Endodermal cell (in vitro differentiated cells): ENCODE measurements at regions not wholly inside any gene's neighbourhood (a gene's known extent, or its start where the extent isn't known, plus 50 kb on each side); places are given as distances from the start of the nearest gene placed in this dataset.

Source experiments
- DNase-seq: peaks from one replicate; pipeline ENCODE4 v3.0.0-alpha.2; 2017
- H3K27ac ChIP-seq: 2 replicates; pipeline ENCODE4 v1.5.1; 2013; ENCODE audit warnings: mild to moderate bottlenecking, low read depth, low read length, moderate library complexity
- H3K27me3 ChIP-seq: 2 replicates; pipeline ENCODE4 v1.6.1; 2013; ENCODE audit warnings: mild to moderate bottlenecking, low read length, moderate library complexity; ENCODE audit not compliant: insufficient read depth, control insufficient read depth, poor library complexity, severe bottlenecking
- H3K36me3 ChIP-seq: 2 replicates; pipeline ENCODE4 v1.7.0; 2013; ENCODE audit warnings: mild to moderate bottlenecking, low read length, moderate library complexity; ENCODE audit not compliant: control insufficient read depth, insufficient read depth
- H3K4me1 ChIP-seq: one replicate; pipeline ENCODE4 v1.7.0; 2013; ENCODE audit warnings: low read length; ENCODE audit not compliant: control insufficient read depth, insufficient read depth
- H3K4me3 ChIP-seq: 2 replicates; pipeline ENCODE4 v1.5.1; 2013; ENCODE audit warnings: mild to moderate bottlenecking, low read length, moderate library complexity
- H3K9ac ChIP-seq: 2 replicates; pipeline ENCODE4 v1.6.1; 2013; ENCODE audit warnings: mild to moderate bottlenecking, low read length, moderate library complexity; ENCODE audit not compliant: poor library complexity, severe bottlenecking; ENCODE audit errors: extremely low read depth
- H3K9me3 ChIP-seq: 2 replicates; pipeline ENCODE4 v1.6.1; 2013; ENCODE audit warnings: mild to moderate bottlenecking, low read length, moderate library complexity; ENCODE audit not compliant: control insufficient read depth
- H3K27ac Mint-ChIP-seq: 2 replicates; pipeline ENCODE4 v1.8.0; 2020; ENCODE audit warnings: mixed read lengths
- H3K27me3 Mint-ChIP-seq: 2 replicates; pipeline ENCODE4 v1.8.0; 2021; ENCODE audit warnings: mild to moderate bottlenecking, mixed read lengths; ENCODE audit not compliant: insufficient read depth
- H3K36me3 Mint-ChIP-seq: 2 replicates; pipeline ENCODE4 v1.8.0; 2020; ENCODE audit warnings: low read depth, mixed read lengths
- H3K4me1 Mint-ChIP-seq: 2 replicates; pipeline ENCODE4 v1.8.0; 2020; ENCODE audit warnings: mixed read lengths
- H3K4me3 Mint-ChIP-seq: 2 replicates; pipeline ENCODE4 v1.8.0; 2020; ENCODE audit warnings: mild to moderate bottlenecking, moderate library complexity, mixed read lengths
- H3K9me3 Mint-ChIP-seq: 2 replicates; pipeline ENCODE4 v1.8.0; 2020; ENCODE audit warnings: mild to moderate bottlenecking, mixed read lengths
- WGBS, 2 experiments: methylation state at CpG; one replicate each; pipeline versions ENCODE4 v1.1.5 to v1.1.7; 2013; ENCODE audit warnings: missing lambda C conversion rate in 2 of 2, mixed read lengths in 1 of 2; ENCODE audit not compliant: insufficient coverage in 1 of 2, insufficient read length in 1 of 2; 5-methylcytosine and 5-hydroxymethylcytosine counted together
- TF ChIP-seq, protein P1 (sequence below): fragments of 200-600 bp; sonication (generic); conservative IDR thresholded peaks from 2 replicates; pipeline ENCODE4 v1.5.0; 2021; ENCODE audit warnings: antibody characterized with exemption, mild to moderate bottlenecking

DNA sequence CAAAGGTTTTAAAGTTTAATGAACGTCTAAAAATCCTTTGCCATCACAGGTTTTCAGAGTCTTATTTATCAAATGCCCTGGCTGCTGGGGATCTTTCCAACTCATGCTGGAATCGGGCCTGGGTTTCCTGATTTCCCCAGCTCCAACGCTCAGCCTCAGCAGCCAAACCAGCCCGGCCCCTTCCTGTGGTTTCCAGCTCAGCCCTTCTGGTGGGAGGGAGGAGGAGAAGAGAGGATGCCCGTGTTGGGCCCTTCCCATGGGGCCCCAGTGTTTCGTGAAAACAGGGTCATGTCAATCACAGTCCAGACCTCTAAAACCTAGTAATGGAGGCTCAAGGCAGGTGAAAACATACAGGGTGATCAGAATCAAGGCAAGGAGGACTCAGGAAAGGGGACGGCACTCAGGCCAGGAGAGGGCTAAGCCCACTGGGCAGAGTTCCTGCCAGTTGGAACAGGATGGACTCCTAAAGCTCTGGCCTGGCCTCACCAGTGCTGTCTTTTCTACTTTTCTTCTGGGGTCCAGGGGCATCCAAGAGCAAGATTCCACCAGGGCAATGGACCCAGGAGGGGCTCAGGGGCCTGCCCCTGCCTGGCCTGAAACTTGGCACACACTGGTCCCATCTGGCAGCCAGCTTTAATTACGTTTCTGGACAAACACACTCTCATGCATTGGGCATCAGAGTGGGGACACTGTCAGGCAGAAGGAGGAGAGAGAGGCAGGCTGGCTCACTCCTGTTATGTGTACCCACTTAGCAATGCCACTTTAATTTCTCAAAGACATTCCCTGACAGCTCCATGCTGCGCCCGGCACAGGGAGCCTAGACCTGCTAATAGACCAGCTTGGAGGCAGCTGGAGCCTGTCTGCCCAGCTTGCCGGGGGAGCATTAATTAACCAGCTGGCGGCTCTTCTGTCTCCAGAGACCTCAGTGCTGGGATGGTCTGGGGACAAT, 194.6 kb downstream of the FAM43A start:
- no peak overlapping the region for H3K4me3 ChIP-seq
- TF ChIP-seq, protein P1, sequence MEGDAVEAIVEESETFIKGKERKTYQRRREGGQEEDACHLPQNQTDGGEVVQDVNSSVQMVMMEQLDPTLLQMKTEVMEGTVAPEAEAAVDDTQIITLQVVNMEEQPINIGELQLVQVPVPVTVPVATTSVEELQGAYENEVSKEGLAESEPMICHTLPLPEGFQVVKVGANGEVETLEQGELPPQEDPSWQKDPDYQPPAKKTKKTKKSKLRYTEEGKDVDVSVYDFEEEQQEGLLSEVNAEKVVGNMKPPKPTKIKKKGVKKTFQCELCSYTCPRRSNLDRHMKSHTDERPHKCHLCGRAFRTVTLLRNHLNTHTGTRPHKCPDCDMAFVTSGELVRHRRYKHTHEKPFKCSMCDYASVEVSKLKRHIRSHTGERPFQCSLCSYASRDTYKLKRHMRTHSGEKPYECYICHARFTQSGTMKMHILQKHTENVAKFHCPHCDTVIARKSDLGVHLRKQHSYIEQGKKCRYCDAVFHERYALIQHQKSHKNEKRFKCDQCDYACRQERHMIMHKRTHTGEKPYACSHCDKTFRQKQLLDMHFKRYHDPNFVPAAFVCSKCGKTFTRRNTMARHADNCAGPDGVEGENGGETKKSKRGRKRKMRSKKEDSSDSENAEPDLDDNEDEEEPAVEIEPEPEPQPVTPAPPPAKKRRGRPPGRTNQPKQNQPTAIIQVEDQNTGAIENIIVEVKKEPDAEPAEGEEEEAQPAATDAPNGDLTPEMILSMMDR = no peak
- peaks cover 16% of the 10 kb centered on the region for H3K9me3 ChIP-seq
- no peak overlapping the region for H3K9ac ChIP-seq
- no peaks in the 10 kb centered on the region for H3K27me3 ChIP-seq
- WGBS, 2 experiments = 88 to 90% methylated on average over 9 to 12 of the region's 12 CpGs
- H3K36me3 ChIP-seq = no peaks in the 10 kb centered on the region
- Mint-ChIP-seq H3K9me3 (peaks cover 20% of the 10 kb centered on the region), H3K4me1 (no peaks in the 10 kb centered on the region), H3K4me3 (no peak overlapping the region), H3K27me3 (peaks cover 4% of the 10 kb centered on the region), H3K27ac (no peak overlapping the region), H3K36me3 (no peaks in the 10 kb centered on the region)
- peak; percentile 38 for DNase-seq
- H3K4me1 ChIP-seq = no peaks in the 10 kb centered on the region
- no peak overlapping the region for H3K27ac ChIP-seq

GRCh38 chr3:194880940-194881925, 195.6 kb downstream of the FAM43A start:
- H3K27me3 Mint-ChIP-seq = peaks cover 4% of the 10 kb centered on the region
- peak; percentile 11 for DNase-seq
- Histone ChIP-seq H3K4me1 (no peaks in the 10 kb centered on the region), H3K27me3 (no peaks in the 10 kb centered on the region), H3K36me3 (no peaks in the 10 kb centered on the region), H3K4me3 (no peak overlapping the region), H3K9ac (no peak overlapping the region), H3K27ac (peak overlapping the region; percentile 49), H3K9me3 (peaks cover 16% of the 10 kb centered on the region)
- 86 to 97% methylated on average over 6 to 12 of the region's 12 CpGs for WGBS, 2 experiments
- no peaks in the 10 kb centered on the region for H3K4me1 Mint-ChIP-seq
- no peak overlapping the region for H3K4me3 Mint-ChIP-seq
- H3K36me3 Mint-ChIP-seq = no peaks in the 10 kb centered on the region
- H3K27ac Mint-ChIP-seq = no peak overlapping the region
- TF ChIP-seq, protein P1 = no peak
- H3K9me3 Mint-ChIP-seq = peaks cover 20% of the 10 kb centered on the region

GRCh38 chr3:194884649-194885315, 199.1 kb downstream of the FAM43A start:
- Mint-ChIP-seq H3K4me3 (no peak overlapping the region), H3K4me1 (no peaks in the 10 kb centered on the region), H3K36me3 (no peaks in the 10 kb centered on the region), H3K27me3 (peaks cover 4% of the 10 kb centered on the region), H3K27ac (no peak overlapping the region), H3K9me3 (peaks cover 29% of the 10 kb centered on the region)
- peak; percentile 5 for DNase-seq
- no peaks in the 10 kb centered on the region for H3K36me3 ChIP-seq
- WGBS, 2 experiments = 85 to 98% methylated on average over 4 to 6 of the region's 6 CpGs
- no peak overlapping the region for H3K27ac ChIP-seq
- H3K9ac ChIP-seq = no peak overlapping the region
- TF ChIP-seq, protein P1 = no peak
- peaks cover 16% of the 10 kb centered on the region for H3K9me3 ChIP-seq
- H3K4me3 ChIP-seq = no peak overlapping the region
- H3K4me1 ChIP-seq = no peaks in the 10 kb centered on the region
- H3K27me3 ChIP-seq = no peaks in the 10 kb centered on the region
